PC-9 (cell line): ENCODE measurements at regions not wholly inside any gene's neighbourhood (a gene's known extent, or its start where the extent isn't known, plus 50 kb on each side); places are given as distances from the start of the nearest gene placed in this dataset.

Source experiments
- EZH2 ChIP-seq: fragments of 200-600 bp; sonication (generic); IDR thresholded peaks from 2 replicates; pipeline ENCODE4 v1.8.0; 2017; ENCODE audit warnings: antibody characterized with exemption, low read depth
- TF ChIP-seq, protein P1 (sequence below): fragments of 200-600 bp; sonication (generic); conservative IDR thresholded peaks from 2 replicates; pipeline ENCODE4 v1.6.1; 2017; ENCODE audit warnings: mixed run types, antibody characterized with exemption, mild to moderate bottlenecking, moderate library complexity

DNA sequence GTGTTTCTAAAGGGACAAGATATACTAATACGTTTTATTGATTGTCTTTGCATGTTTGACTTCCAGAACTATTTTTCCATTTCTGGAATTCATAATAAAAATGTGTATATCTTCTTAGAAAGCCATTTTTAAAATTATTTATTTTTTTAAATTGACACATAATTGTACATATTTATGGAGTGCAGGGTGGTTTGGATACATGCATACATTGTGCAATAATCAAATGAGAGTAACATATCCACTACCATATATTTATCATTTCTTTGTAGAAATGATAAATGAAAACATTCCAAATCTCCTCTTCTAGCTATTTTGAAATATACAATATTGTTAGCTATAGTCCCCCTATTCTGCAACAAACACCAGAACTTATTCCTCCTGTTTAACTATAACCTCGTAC, 156.5 kb upstream of the ABI3BP start:
- TF ChIP-seq, protein P1, sequence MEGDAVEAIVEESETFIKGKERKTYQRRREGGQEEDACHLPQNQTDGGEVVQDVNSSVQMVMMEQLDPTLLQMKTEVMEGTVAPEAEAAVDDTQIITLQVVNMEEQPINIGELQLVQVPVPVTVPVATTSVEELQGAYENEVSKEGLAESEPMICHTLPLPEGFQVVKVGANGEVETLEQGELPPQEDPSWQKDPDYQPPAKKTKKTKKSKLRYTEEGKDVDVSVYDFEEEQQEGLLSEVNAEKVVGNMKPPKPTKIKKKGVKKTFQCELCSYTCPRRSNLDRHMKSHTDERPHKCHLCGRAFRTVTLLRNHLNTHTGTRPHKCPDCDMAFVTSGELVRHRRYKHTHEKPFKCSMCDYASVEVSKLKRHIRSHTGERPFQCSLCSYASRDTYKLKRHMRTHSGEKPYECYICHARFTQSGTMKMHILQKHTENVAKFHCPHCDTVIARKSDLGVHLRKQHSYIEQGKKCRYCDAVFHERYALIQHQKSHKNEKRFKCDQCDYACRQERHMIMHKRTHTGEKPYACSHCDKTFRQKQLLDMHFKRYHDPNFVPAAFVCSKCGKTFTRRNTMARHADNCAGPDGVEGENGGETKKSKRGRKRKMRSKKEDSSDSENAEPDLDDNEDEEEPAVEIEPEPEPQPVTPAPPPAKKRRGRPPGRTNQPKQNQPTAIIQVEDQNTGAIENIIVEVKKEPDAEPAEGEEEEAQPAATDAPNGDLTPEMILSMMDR, result no peak
- no peak for TF ChIP-seq EZH2
